ENCODE measurements at regions not wholly inside any gene's neighbourhood (a gene's known extent, or its start where the extent isn't known, plus 50 kb on each side); places are given as distances from the start of the nearest gene placed in this dataset.
"Not testable (repeated sequence)": the region's sequence is repeated elsewhere in the genome, so short reads cannot be mapped to it uniquely, and the experiment has no call there.

DNA sequence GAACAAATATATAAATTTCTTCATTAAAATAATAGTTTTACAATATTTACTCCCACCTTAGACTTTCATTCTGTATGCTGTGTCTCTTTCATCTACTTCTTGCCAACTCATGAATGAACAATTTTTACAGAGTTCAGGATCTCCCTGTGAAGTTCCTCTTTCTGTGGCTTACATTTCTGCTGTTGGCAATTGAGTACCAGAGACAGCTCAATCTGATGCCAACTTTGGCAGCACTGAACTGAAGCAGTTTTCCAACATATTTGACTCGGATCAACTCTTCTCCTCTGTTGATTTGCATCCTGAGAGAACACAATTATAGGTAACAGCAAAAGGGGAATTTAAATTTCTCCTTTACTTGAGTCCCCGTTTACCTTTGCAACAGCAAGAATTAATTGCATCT, 1262.2 kb downstream of the EFNA5 start:
- DNase-seq: no peak

- no peak for DNase-seq
Measured at GRCh38 chr5:106408141-106408540, 1262.6 kb downstream of the EFNA5 start.

- no peak for DNase-seq
Measured at GRCh38 chr5:106401561-106401960, 1269.2 kb downstream of the EFNA5 start.

DNA sequence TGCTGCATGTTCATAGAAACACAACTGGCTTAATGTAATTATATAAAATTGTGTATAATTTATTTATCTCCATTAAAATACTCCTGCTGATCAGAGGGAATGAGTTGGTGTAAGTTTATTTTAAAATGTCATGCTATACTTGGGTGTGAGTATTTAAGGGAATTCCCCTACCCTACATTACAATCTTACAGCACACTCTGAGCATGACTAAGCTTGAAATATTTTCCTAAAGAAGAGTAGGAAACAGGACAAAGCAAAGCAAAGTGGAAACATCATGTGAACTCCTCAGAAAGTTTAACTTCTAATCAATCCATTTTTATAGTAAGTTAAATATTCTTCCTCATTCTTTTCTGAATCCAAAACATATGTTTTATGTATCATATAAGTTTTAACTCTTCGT, 1271.3 kb downstream of the EFNA5 start:
- no peak for DNase-seq

DNA sequence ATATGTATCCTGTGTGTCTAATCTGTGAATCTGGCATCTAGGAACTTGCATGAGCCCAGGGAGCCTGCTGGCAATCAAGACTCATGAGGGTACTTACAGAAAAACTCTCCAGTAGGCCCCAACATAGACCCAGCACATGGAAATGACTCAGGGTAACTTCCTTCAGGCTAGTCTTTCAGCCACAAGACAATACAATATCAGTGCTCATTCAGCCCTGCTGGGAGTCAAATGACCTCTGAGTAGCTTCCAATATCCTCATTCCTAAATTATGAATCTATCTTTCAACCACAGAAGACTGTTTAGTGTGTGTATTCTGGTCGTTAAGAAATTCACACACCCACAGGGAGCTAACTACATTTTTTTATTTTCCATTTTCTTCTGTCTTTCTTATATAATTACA, 1273.0 kb downstream of the EFNA5 start:
- no peak for DNase-seq

DNA sequence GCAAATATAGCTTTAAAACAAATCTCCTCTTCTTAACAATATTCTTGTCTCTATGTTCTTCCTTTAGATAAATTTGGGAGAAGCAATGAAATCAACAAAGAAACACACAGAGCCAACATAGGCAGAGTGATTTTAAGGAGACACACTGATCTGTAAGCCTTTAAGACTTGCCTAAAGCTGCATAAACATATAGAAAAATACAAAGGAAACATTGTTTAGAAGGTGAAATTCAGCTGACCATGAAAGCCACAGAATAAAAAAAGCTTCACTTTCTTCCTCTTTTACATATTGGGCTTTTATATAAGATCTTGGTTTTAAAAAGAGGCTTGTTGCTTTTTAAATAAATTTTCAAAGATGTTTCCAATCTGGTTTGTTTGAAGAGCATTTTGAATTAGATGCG, 1277.5 kb downstream of the EFNA5 start:
- no peak for DNase-seq

- DNase-seq: no peak
Measured at GRCh38 chr5:106392766-106393165, 1278.0 kb downstream of the EFNA5 start.

- not testable (repeated sequence) for DNase-seq
Measured at GRCh38 chr5:106387767-106388166, 1283.0 kb downstream of the EFNA5 start.

DNA sequence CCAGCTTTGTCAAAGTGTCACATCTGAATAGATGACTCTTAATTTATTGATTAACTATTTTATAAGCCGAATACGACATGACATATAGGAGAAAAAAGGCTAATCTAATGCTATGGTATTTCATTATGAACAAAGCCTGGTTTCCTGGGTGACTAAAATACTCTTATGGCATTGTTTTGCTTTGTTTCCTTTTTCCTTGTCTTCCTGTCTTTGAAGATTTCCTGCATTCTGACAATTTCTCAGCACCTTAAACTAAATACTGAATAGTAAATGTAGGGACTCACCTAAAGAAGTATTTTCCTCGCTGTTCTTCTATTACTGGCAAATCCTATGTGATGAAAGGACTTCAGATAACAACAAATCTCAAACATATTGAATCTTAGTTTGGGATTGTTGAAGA, 1284.5 kb downstream of the EFNA5 start:
- no peak for DNase-seq

GRCh38 chr5:106380736-106381135, 1290.0 kb downstream of the EFNA5 start:
- no peak for DNase-seq

DNA sequence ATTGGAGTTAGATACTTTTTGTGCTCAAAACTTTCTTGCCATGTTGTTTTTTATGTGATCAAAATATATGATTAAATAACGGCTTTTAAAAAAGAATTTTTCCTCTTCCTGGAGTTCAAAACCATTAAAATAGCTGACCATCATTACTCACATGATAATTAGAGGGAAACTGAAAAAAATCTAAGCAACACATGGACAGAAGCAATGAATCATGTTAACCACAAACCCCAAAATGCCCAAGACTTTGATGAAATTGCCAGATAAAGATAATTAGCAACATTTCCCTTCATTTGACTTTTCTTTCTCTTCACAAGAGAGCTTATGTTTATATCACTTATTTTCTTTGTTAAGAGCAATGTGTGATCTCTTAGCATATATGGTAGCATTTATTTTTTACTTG, 1294.2 kb downstream of the EFNA5 start:
- no peak for DNase-seq

DNA sequence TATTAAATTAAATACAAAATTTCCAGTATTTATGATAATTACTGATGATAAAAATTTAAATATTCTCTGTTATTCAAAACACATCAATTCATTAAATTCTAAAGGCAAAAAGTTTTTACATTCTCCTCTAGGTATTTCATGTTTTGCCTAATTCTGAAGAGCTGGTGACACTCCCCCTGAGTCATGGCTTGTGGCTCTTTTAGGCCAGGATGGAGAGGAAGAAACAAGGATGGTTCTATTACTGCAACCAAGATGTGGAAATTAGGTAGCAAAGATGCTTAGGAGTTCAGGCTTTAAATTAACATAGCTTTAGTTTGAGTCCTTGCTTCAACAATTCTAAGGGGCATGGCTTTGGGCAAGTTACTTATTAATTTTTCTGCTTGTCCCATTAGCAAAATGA, 1295.8 kb downstream of the EFNA5 start:
- DNase-seq: no peak

- DNase-seq: no peak
Measured at GRCh38 chr5:106368021-106368420, 1302.7 kb downstream of the EFNA5 start.

- DNase-seq: no peak
Measured at GRCh38 chr5:106367281-106367680, 1303.5 kb downstream of the EFNA5 start.

GRCh38 chr5:106363578-106363977, 1307.2 kb downstream of the EFNA5 start:
- DNase-seq: no peak

DNA sequence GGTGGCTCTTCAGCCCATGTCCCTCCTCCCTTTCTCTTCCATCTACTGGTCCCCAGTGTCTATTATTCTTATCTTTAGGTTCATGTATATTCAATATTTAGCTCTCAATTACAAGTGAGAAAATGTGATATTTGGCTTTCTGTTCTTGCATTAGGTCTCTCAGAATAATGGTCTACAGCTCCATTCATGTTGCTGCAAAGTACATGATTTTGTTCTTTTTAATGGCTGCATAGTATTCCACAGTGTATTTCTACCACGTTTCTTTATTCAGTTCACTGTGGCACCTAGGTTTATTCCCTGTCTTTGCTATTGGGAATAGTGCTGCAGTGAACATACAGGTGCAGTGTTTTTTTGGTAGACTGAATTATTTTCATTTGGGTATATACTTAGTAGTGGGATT, 1308.8 kb downstream of the EFNA5 start:
- no peak for DNase-seq

DNA sequence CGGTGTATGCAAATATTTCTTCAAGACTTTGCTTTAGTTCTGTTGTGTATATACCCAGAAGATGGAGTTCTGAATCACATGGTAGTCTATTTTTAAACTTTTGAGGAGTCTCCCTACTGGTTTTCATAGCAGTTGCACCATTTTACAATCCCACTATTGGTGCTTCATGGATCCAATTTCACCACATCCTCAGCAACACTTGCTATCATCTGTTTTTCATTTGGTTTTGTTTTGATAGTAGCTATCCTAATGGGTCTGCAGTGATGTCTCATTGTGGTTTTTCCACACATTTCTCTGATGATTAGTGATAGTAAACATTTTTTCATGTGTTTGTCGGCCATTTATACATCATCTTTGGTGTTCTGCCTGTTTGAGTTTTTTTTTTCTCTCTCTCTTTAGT, 1339.3 kb downstream of the EFNA5 start:
- no peak for DNase-seq

DNA sequence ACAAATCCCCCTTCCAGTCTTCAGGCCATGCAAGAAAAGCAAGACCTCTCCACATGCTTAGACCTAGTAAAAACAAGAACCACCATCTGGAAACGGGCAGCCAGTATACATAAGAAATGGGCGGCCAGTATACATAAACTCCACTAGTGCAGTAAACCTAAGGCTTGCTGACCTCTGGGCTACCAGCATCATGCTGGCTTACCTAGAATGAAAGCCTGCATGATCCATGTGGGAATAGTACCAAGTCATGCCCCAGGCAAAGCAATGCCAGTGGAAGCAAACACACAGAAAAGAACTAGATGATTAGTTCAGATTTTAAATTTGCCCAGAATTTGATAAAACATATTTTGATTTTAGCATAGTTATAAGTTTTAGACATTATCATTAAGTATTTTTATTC, 1346.4 kb downstream of the EFNA5 start:
- DNase-seq: no peak

GRCh38 chr5:106321242-106321641, 1349.5 kb downstream of the EFNA5 start:
- DNase-seq: no peak

DNA sequence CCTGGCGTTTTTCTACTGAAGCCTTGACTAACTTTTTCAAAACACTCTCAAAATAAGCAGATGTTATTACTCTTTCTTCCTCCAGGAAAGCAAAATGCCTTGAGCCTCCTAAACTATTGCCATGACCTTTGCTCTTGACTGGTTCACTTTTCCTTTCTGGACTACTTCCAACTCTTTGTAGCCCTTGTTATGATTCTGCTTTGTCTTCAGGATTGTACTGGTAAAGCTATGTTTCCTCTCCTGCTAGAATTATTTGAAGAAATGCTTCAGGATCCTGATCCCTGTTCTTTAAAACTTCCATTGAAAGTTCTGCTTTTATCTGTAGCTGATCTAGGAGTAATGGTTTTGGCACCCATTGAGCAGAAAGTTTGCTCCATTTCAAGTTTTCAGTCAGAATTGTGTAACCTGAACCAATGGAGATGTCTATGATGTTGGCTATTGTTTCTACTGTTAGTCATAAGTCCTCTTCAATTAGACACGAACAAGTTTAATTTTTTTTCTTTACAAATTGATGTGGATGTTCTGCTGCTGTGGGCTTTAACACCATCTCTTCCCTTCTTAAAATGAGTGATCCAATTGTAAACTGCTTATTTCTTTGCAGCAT, 1356.4 kb downstream of the EFNA5 start:
- DNase-seq: no peak

DNA sequence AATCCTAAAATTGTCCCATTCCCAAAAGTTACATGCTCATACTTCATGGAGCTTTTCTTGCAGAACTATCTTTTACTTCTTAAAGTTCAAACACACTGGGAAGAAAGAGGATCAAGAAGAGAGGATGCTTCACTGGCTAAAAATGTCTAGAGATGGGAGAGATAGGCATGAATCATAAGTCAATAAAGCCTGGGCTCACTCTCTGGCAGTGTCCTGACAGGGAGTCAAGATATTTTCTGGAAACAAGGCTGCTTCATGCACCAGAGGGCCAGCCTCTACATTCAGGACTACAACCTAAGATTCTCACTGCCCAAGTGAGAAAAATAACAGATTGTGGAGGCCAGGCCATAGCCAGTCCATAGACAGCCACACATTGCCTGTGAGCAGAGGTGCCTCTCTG, 1358.4 kb downstream of the EFNA5 start:
- DNase-seq: no peak

DNA sequence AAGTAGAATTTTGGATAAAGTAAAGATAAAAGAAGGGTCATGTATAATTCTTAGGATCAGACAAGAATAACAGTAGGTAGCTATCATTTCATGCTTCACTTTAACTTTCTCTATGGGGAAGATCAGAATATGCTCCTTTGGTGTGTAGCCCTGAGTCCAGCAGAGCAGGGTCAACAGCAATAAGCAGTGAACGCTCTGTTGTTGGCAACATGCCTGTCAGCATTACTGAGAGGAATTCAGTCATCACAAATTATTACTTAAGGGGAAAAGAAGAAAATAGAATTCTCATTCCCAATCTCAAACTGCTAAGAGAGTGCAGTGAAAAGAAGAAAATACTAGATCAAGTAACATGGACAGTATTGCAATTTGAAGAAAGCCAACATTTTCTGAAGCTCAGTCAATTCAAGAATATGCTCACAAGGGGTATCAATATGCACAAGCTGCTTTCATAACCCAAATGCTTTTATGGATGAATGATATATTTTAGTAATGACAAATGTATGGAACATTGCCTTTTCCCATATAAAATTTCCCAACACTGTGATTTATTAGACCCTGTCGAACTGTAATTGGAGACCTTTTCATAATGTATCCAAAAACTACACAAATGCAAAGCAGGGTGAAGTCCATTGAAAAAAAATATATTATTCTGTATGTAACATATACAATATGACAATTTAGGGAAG, 1359.4 kb downstream of the EFNA5 start:
- no peak for DNase-seq

DNA sequence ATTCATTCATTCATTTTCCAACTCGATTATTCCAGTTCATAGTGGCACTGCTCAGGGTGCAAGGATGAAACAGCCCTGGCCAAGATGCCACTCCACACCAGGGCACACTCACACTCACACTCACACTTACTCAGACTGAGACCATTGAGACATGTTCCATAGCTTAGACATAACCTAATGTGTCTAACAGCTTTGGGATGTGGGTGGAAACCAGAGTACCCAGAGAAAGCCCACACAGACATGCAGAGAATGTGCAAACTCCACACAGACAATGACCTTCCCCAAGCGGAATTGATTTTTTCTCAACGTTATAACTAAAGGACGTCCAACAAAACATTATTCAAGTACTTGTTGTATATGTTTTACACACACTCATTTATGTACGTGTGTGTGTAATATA, 1363.5 kb downstream of the EFNA5 start:
- DNase-seq: no peak

DNA sequence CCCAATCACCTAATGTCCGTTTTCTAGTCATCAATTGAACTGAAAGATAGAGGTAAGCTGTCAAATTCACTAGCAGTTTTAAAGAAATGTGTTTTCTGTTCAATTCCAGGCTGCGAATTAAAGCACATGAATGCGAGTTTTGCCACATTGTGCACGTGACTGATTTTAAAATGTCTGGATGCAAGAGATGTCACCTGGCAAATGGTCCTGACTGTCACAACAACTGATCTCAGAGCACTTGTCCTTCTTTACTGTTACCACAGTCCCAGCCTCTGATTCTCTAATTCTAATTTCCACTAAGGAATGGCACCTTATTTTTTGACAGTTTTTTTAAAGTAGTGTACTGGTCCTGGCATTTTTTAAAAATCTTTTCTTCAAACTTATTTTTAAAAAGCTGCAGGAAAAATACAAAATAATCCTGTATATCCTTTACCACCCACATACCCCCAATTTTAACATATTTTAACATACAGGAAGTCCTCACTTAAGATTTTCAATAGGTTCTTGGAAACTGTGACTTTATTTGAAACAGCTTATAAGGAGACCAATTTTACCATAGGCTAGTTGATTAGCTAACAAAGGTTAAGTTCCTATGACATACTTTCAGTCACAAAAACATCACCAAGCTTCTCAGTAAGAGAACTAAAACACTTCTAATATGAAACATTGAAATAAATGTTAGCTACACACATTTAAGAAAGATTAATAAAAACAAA, 1364.3 kb downstream of the EFNA5 start:
- no peak for DNase-seq

All from central memory CD4-positive, alpha-beta T cell (primary cell).